ENCODE measurements at regions not wholly inside any gene's neighbourhood (a gene's known extent, or its start where the extent isn't known, plus 50 kb on each side); places are given as distances from the start of the nearest gene placed in this dataset.

DNA sequence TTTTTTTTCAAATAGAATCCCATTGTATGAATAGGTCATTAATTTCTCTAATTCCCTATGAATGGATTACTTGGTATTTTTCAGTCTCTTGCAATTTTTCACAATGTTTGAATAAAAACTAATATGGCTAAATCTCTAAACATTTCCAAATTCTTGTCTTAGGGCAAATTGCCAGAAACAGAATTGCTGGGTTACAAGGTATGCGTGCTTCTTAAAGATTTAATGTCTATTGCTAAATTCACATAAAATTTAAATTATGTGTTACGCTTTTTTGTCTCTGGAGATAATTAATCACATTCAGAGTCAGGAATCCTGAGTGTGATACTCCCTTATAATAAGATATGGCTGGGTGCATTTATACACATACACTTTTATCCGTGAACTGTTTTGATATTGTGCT is 264.5 kb upstream of the TBL1XR1 start (continued):
- TF ChIP-seq, protein P1, sequence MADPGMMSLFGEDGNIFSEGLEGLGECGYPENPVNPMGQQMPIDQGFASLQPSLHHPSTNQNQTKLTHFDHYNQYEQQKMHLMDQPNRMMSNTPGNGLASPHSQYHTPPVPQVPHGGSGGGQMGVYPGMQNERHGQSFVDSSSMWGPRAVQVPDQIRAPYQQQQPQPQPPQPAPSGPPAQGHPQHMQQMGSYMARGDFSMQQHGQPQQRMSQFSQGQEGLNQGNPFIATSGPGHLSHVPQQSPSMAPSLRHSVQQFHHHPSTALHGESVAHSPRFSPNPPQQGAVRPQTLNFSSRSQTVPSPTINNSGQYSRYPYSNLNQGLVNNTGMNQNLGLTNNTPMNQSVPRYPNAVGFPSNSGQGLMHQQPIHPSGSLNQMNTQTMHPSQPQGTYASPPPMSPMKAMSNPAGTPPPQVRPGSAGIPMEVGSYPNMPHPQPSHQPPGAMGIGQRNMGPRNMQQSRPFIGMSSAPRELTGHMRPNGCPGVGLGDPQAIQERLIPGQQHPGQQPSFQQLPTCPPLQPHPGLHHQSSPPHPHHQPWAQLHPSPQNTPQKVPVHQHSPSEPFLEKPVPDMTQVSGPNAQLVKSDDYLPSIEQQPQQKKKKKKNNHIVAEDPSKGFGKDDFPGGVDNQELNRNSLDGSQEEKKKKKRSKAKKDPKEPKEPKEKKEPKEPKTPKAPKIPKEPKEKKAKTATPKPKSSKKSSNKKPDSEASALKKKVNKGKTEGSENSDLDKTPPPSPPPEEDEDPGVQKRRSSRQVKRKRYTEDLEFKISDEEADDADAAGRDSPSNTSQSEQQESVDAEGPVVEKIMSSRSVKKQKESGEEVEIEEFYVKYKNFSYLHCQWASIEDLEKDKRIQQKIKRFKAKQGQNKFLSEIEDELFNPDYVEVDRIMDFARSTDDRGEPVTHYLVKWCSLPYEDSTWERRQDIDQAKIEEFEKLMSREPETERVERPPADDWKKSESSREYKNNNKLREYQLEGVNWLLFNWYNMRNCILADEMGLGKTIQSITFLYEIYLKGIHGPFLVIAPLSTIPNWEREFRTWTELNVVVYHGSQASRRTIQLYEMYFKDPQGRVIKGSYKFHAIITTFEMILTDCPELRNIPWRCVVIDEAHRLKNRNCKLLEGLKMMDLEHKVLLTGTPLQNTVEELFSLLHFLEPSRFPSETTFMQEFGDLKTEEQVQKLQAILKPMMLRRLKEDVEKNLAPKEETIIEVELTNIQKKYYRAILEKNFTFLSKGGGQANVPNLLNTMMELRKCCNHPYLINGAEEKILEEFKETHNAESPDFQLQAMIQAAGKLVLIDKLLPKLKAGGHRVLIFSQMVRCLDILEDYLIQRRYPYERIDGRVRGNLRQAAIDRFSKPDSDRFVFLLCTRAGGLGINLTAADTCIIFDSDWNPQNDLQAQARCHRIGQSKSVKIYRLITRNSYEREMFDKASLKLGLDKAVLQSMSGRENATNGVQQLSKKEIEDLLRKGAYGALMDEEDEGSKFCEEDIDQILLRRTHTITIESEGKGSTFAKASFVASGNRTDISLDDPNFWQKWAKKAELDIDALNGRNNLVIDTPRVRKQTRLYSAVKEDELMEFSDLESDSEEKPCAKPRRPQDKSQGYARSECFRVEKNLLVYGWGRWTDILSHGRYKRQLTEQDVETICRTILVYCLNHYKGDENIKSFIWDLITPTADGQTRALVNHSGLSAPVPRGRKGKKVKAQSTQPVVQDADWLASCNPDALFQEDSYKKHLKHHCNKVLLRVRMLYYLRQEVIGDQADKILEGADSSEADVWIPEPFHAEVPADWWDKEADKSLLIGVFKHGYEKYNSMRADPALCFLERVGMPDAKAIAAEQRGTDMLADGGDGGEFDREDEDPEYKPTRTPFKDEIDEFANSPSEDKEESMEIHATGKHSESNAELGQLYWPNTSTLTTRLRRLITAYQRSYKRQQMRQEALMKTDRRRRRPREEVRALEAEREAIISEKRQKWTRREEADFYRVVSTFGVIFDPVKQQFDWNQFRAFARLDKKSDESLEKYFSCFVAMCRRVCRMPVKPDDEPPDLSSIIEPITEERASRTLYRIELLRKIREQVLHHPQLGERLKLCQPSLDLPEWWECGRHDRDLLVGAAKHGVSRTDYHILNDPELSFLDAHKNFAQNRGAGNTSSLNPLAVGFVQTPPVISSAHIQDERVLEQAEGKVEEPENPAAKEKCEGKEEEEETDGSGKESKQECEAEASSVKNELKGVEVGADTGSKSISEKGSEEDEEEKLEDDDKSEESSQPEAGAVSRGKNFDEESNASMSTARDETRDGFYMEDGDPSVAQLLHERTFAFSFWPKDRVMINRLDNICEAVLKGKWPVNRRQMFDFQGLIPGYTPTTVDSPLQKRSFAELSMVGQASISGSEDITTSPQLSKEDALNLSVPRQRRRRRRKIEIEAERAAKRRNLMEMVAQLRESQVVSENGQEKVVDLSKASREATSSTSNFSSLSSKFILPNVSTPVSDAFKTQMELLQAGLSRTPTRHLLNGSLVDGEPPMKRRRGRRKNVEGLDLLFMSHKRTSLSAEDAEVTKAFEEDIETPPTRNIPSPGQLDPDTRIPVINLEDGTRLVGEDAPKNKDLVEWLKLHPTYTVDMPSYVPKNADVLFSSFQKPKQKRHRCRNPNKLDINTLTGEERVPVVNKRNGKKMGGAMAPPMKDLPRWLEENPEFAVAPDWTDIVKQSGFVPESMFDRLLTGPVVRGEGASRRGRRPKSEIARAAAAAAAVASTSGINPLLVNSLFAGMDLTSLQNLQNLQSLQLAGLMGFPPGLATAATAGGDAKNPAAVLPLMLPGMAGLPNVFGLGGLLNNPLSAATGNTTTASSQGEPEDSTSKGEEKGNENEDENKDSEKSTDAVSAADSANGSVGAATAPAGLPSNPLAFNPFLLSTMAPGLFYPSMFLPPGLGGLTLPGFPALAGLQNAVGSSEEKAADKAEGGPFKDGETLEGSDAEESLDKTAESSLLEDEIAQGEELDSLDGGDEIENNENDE (IDR thresholded peaks at IDR 0.05; ENCODE audit: insufficient replicate concordance, low read length), result no peak
- TF ChIP-seq SP4 (IDR thresholded peaks at IDR 0.05; ENCODE audit: low read length), result no peak
- TF ChIP-seq, protein P2, sequence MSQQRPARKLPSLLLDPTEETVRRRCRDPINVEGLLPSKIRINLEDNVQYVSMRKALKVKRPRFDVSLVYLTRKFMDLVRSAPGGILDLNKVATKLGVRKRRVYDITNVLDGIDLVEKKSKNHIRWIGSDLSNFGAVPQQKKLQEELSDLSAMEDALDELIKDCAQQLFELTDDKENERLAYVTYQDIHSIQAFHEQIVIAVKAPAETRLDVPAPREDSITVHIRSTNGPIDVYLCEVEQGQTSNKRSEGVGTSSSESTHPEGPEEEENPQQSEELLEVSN (IDR thresholded peaks at IDR 0.05), result no peak
- no peak for TF ChIP-seq CHD2 (IDR thresholded peaks at IDR 0.05; ENCODE audit: low read length)
- TF ChIP-seq, protein P3, sequence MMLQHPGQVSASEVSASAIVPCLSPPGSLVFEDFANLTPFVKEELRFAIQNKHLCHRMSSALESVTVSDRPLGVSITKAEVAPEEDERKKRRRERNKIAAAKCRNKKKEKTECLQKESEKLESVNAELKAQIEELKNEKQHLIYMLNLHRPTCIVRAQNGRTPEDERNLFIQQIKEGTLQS (IDR thresholded peaks at IDR 0.05; ENCODE audit: insufficient read depth, low read depth, low read length), result no peak
- no peak for TF ChIP-seq KDM4A (IDR thresholded peaks at IDR 0.05; ENCODE audit: low read depth, low read length, severe bottlenecking)
- no peak for TF ChIP-seq CTBP2 (IDR thresholded peaks at IDR 0.05; ENCODE audit: borderline replicate concordance, insufficient read depth, insufficient read length, low read length)
